ENCODE measurements at regions not wholly inside any gene's neighbourhood (a gene's known extent, or its start where the extent isn't known, plus 50 kb on each side); places are given as distances from the start of the nearest gene placed in this dataset.

DNA sequence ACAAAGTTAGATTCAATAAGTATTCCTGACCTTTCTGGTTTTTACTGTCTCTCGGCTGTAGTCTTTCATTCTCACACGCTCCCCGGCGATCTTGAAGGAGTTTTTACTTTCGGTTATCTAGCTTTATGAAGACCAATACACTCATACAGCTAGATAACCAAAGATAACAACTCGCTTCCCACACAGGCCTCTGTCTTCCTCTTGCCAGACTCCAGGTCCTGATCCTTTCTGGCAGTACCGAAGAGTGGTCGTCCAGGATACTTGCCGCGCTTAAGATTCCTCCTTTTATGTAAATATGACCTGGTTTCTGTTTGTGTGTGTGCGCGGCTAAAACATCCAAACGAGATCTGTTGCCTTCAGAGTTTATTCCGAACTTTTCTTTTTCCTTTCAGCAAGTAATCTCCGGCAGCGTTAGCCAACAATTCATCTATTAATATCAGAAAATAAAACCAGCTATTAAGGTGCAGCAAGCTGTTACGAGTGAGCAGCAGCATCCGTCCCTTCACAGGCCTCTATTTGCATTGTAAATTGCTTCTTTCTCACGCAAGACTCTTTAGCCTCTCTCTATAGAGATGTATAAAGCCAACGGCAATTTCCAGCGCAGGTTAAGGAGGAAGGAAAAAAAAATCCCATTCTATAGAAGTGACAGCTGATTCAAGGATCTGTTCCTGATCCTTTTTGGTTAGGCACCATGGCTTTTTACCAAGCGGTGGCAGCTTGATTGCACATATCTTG lies 216.1 kb downstream of the MEF2C start:
- TF ChIP-seq ELF4 (IDR thresholded peaks at IDR 0.05), result no peak
- no peak for TF ChIP-seq HDGF (IDR thresholded peaks at IDR 0.05; ENCODE audit: borderline replicate concordance)
- TF ChIP-seq SUZ12 (IDR thresholded peaks at IDR 0.05), result no peak
- TF ChIP-seq BHLHE40 (IDR thresholded peaks at IDR 0.05; ENCODE audit: borderline replicate concordance), result no peak
- no peak for TF ChIP-seq SP1 (IDR thresholded peaks at IDR 0.05)
- TF ChIP-seq FOXM1 (IDR thresholded peaks at IDR 0.05; ENCODE audit: borderline replicate concordance), result no peak
- TF ChIP-seq NFRKB (IDR thresholded peaks at IDR 0.05), result no peak
- TF ChIP-seq ARNT (IDR thresholded peaks at IDR 0.05), result peak; percentile 70; the same call in 1 of the 2 replicates
- TF ChIP-seq FOXK2 (IDR thresholded peaks at IDR 0.05), result no peak
- no peak for TF ChIP-seq FOXA1 (IDR thresholded peaks at IDR 0.05)
- TF ChIP-seq, protein P1, sequence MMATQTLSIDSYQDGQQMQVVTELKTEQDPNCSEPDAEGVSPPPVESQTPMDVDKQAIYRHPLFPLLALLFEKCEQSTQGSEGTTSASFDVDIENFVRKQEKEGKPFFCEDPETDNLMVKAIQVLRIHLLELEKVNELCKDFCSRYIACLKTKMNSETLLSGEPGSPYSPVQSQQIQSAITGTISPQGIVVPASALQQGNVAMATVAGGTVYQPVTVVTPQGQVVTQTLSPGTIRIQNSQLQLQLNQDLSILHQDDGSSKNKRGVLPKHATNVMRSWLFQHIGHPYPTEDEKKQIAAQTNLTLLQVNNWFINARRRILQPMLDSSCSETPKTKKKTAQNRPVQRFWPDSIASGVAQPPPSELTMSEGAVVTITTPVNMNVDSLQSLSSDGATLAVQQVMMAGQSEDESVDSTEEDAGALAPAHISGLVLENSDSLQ (IDR thresholded peaks at IDR 0.05), result no peak
- no peak for TF ChIP-seq L3MBTL2 (conservative IDR thresholded peaks at IDR 0.05)
- TF ChIP-seq LEF1 (IDR thresholded peaks at IDR 0.05; ENCODE audit: borderline replicate concordance), result no peak
- TF ChIP-seq TARDBP (IDR thresholded peaks at IDR 0.05), result no peak

Data from HEK293T (cell line).